ENCODE measurements at regions not wholly inside any gene's neighbourhood (a gene's known extent, or its start where the extent isn't known, plus 50 kb on each side); places are given as distances from the start of the nearest gene placed in this dataset.

DNA sequence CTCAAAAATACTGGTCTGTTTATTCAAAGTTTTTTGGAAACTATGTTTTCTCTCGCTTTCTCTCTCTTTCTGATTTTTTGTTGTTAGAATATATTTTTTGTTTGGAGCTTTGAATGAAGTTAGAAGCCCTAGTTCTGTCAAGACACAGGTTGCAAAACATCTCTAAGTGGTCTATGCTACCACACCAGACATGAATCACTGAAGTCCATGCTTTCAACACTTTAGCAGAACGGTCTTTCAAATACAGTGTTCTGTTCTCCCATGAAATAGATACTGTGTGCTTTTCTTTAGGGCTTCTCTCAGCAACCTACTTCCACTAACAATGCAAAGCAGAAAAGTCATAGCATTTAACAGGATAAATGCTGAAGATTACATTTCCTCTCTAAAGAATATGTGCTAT is 392.5 kb downstream of the TMEM167A start:
- no peaks in the 10 kb centered on the region for H3K36me3 Mint-ChIP-seq
- no peak overlapping the region for H3K4me3 Mint-ChIP-seq

DNA sequence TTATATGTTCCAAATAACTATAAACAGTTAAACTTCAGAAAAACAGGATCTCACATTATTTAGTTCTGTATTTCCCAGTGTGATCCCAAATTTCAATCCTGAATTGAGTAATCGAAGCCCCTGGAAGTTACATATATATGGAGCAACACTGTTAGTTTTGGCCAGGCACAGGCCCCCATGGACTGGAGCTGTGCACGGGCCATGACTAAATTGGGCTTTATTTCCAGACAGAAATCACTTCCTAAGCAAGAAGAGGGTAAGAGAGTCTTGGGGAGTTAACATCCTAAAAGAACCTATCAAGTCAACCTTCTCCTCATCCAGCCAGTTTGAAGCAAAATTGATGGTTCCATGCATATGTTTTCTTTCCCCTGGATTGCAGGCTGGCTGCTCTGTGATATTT is 393.0 kb downstream of the TMEM167A start:
- Histone ChIP-seq H3K36me3 (no peaks in the 10 kb centered on the region), H3K27ac (no peak overlapping the region), H3K4me1 (no peaks in the 10 kb centered on the region), H3K9ac (no peak overlapping the region), H3K27me3 (no peaks in the 10 kb centered on the region), H3K79me2 (ENCODE audit: low read depth) (no peaks in the 10 kb centered on the region), H3K9me3 (ENCODE audit: low read depth) (no peaks in the 10 kb centered on the region), H2AFZ (replicated peaks) (no peak overlapping the region), H4K20me1 (ENCODE audit: low read depth) (no peaks in the 10 kb centered on the region), H3K4me2 (no peak overlapping the region), H3F3A (ENCODE audit: low read depth) (no peaks in the 10 kb centered on the region), H3K4me3 (no peak overlapping the region)
- Mint-ChIP-seq H3K4me1 (no peaks in the 10 kb centered on the region), H3K4me3 (no peak overlapping the region), H3K9me3 (no peaks in the 10 kb centered on the region), H3K36me3 (no peaks in the 10 kb centered on the region), H3K27me3 (ENCODE audit: insufficient read depth, low read depth) (no peaks in the 10 kb centered on the region), H3K27ac (no peak overlapping the region)
- TF ChIP-seq EZH2phosphoT487 (IDR thresholded peaks at IDR 0.05) (no peak), EZH2 (IDR thresholded peaks at IDR 0.05) (no peak)
- TF ChIP-seq, protein P1, sequence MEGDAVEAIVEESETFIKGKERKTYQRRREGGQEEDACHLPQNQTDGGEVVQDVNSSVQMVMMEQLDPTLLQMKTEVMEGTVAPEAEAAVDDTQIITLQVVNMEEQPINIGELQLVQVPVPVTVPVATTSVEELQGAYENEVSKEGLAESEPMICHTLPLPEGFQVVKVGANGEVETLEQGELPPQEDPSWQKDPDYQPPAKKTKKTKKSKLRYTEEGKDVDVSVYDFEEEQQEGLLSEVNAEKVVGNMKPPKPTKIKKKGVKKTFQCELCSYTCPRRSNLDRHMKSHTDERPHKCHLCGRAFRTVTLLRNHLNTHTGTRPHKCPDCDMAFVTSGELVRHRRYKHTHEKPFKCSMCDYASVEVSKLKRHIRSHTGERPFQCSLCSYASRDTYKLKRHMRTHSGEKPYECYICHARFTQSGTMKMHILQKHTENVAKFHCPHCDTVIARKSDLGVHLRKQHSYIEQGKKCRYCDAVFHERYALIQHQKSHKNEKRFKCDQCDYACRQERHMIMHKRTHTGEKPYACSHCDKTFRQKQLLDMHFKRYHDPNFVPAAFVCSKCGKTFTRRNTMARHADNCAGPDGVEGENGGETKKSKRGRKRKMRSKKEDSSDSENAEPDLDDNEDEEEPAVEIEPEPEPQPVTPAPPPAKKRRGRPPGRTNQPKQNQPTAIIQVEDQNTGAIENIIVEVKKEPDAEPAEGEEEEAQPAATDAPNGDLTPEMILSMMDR (IDR thresholded peaks at IDR 0.05), result no peak
- DNase-seq (ENCODE audit: low spot score), result no peak

More for the DNA sequence above, 392.5 kb downstream of the TMEM167A start:
- no peaks in the 10 kb centered on the region for H3K79me2 ChIP-seq (ENCODE audit: low read depth)
- no peaks in the 10 kb centered on the region for H3F3A ChIP-seq (ENCODE audit: low read depth)
- no peaks in the 10 kb centered on the region for H3K27me3 Mint-ChIP-seq (ENCODE audit: insufficient read depth, low read depth)
- H3K4me3 ChIP-seq, result no peak overlapping the region
- H4K20me1 ChIP-seq (ENCODE audit: low read depth), result no peaks in the 10 kb centered on the region
- no peak overlapping the region for H3K27ac Mint-ChIP-seq
- no peak overlapping the region for H2AFZ ChIP-seq (replicated peaks)
- no peaks in the 10 kb centered on the region for H3K27me3 ChIP-seq
- H3K4me1 Mint-ChIP-seq, result no peaks in the 10 kb centered on the region
- no peaks in the 10 kb centered on the region for H3K4me1 ChIP-seq
- H3K4me2 ChIP-seq, result no peak overlapping the region
- no peaks in the 10 kb centered on the region for H3K36me3 ChIP-seq
- no peak for DNase-seq (ENCODE audit: low spot score)
- TF ChIP-seq EZH2phosphoT487 (IDR thresholded peaks at IDR 0.05), result no peak
- TF ChIP-seq EZH2 (IDR thresholded peaks at IDR 0.05), result no peak
- TF ChIP-seq, protein P1 (IDR thresholded peaks at IDR 0.05), result no peak
- H3K9ac ChIP-seq, result no peak overlapping the region
- H3K9me3 ChIP-seq (ENCODE audit: low read depth), result no peaks in the 10 kb centered on the region
- H3K27ac ChIP-seq, result no peak overlapping the region
- H3K9me3 Mint-ChIP-seq, result no peaks in the 10 kb centered on the region

DNA sequence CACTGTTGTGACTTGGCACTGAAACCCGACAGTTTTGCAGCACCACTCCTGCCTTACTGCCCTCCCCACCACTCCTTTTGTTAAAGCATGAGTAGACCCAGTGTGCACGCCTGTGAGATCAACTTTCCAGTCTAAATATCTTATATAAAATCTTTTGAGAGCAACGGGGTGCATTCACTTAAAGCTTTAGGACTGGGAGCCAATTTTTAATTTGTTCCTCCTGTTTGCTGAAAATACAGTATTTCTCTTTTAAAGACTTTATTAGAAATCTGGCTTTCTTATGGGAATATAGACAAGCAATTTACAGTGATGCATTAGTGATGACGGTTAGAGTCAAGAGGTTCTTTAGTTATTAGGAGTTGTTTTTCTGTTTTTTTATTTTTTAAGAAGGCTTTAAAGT is 397.5 kb downstream of the TMEM167A start:
- Histone ChIP-seq H3F3A (ENCODE audit: low read depth) (no peaks in the 10 kb centered on the region), H3K4me1 (no peaks in the 10 kb centered on the region), H3K27me3 (no peaks in the 10 kb centered on the region), H3K4me2 (no peak overlapping the region), H3K4me3 (no peak overlapping the region), H3K79me2 (ENCODE audit: low read depth) (no peaks in the 10 kb centered on the region), H3K27ac (no peak overlapping the region), H3K9me3 (ENCODE audit: low read depth) (no peaks in the 10 kb centered on the region), H4K20me1 (ENCODE audit: low read depth) (no peaks in the 10 kb centered on the region), H3K9ac (no peak overlapping the region), H2AFZ (replicated peaks) (no peak overlapping the region), H3K36me3 (no peaks in the 10 kb centered on the region)
- no peaks in the 10 kb centered on the region for H3K4me1 Mint-ChIP-seq
- H3K27me3 Mint-ChIP-seq (ENCODE audit: insufficient read depth, low read depth), result no peaks in the 10 kb centered on the region
- no peak overlapping the region for H3K27ac Mint-ChIP-seq
- no peaks in the 10 kb centered on the region for H3K36me3 Mint-ChIP-seq
- DNase-seq (ENCODE audit: low spot score), result no peak
- H3K9me3 Mint-ChIP-seq, result no peaks in the 10 kb centered on the region
- TF ChIP-seq EZH2phosphoT487 (IDR thresholded peaks at IDR 0.05) (no peak), EZH2 (IDR thresholded peaks at IDR 0.05) (no peak)
- TF ChIP-seq, protein P1 (IDR thresholded peaks at IDR 0.05), result no peak
- H3K4me3 Mint-ChIP-seq, result no peak overlapping the region
